T-cell (primary cell): ENCODE measurements at regions not wholly inside any gene's neighbourhood (a gene's known extent, or its start where the extent isn't known, plus 50 kb on each side); places are given as distances from the start of the nearest gene placed in this dataset.

Experiments used
- ATAC-seq, 4 experiments: fragments of 200-7000 bp in 3 of 4; fragments of 150-1000 bp in 1 of 4; cut with Tn5 transposase; replicated peaks in 1 of 4; 1 replicate in 3 of 4; 2 replicates in 1 of 4; pipeline ENCODE4 v1.10.0; 2021; ENCODE audit warnings: moderate library complexity in 3 of 4, mild to moderate bottlenecking in 2 of 4, moderate number of reproducible peaks in 1 of 4
- CTCF ChIA-PET, 2 donors: fragments of 300-600 bp; sonication (Branson Sonifier 250); formaldehyde crosslinking; loops; one replicate each; lab custom pipeline; 2022; ENCODE audit warnings: antibody characterized with exemption in 2 of 2; lab: Charles Lee
- POLR2A ChIA-PET, 2 donors: fragments of 300-600 bp; sonication (Branson Sonifier 250); formaldehyde crosslinking; loops; one replicate each; lab custom pipeline; 2022; ENCODE audit warnings: antibody characterized with exemption in 2 of 2; lab: Charles Lee
- DNase-seq, 35 experiments: peaks; one replicate each; pipeline versions ENCODE4 v3.0.0 to v3.0.0-alpha.2; 2013 to 2023
- H3K27ac ChIP-seq: one replicate; pipeline ENCODE4 v1.5.1; 2013; ENCODE audit warnings: low read length
- H3K27me3 ChIP-seq, 2 experiments: replicated peaks in 1 of 2; 1 replicate in 1 of 2; 2 replicates in 1 of 2; pipeline versions ENCODE4 v1.6.1 to v1.7.0; 2013; ENCODE audit warnings: low read length in 1 of 2, mixed read lengths in 1 of 2; ENCODE audit not compliant: control insufficient read depth in 2 of 2, insufficient read depth in 2 of 2; ENCODE audit errors: extremely low read depth in 1 of 2
- H3K36me3 ChIP-seq, 2 donors: 1 replicate in 1 of 2; 2 replicates in 1 of 2; pipeline versions ENCODE4 v1.6.1 to v1.7.0; 2013; ENCODE audit warnings: low read length in 1 of 2; ENCODE audit not compliant: control insufficient read depth in 2 of 2, insufficient read depth in 1 of 2; ENCODE audit errors: extremely low read depth in 1 of 2
- H3K4me1 ChIP-seq, 2 experiments: 1 replicate in 1 of 2; 2 replicates in 1 of 2; pipeline versions ENCODE4 v1.6.1 to v1.7.0; 2013; ENCODE audit warnings: low read length in 2 of 2, mixed read lengths in 1 of 2; ENCODE audit not compliant: insufficient read depth in 2 of 2, control insufficient read depth in 1 of 2; ENCODE audit errors: extremely low read depth in 1 of 2
- H3K4me3 ChIP-seq, 2 donors: 1 replicate in 1 of 2; 2 replicates in 1 of 2; pipeline versions ENCODE4 v1.5.1 to v1.7.0; 2013; ENCODE audit warnings: mild to moderate bottlenecking in 2 of 2, low read length in 1 of 2, moderate library complexity in 1 of 2; ENCODE audit not compliant: control insufficient read depth in 1 of 2; ENCODE audit errors: extremely low read depth in 1 of 2
- H3K9me3 ChIP-seq: 2 replicates; pipeline ENCODE4 v1.7.0; 2013
- H3K27ac Mint-ChIP-seq, 2 donors: one replicate each; pipeline ENCODE4 v1.8.0; 2020 to 2021; ENCODE audit warnings: mild to moderate bottlenecking in 2 of 2, mixed read lengths in 2 of 2
- H3K27me3 Mint-ChIP-seq, 2 donors: one replicate each; pipeline ENCODE4 v1.8.0; 2021 to 2022; ENCODE audit warnings: mixed read lengths in 2 of 2
- H3K36me3 Mint-ChIP-seq: one replicate; pipeline ENCODE4 v1.8.0; 2021; ENCODE audit warnings: mixed read lengths
- H3K4me1 Mint-ChIP-seq, 3 donors: one replicate each; pipeline ENCODE4 v1.8.0; 2020 to 2022; ENCODE audit warnings: mixed read lengths in 3 of 3, mild to moderate bottlenecking in 1 of 3
- H3K4me3 Mint-ChIP-seq, 3 donors: one replicate each; pipeline ENCODE4 v1.8.0; 2020 to 2022; ENCODE audit warnings: mild to moderate bottlenecking in 3 of 3, mixed read lengths in 3 of 3, moderate library complexity in 3 of 3
- H3K9me3 Mint-ChIP-seq, 3 donors: one replicate each; pipeline ENCODE4 v1.8.0; 2020 to 2022; ENCODE audit warnings: mixed read lengths in 3 of 3
- WGBS: methylation state at CpG from one replicate; pipeline ENCODE4 v1.1.5; 2013; ENCODE audit warnings: missing lambda C conversion rate; ENCODE audit not compliant: insufficient coverage; 5-methylcytosine and 5-hydroxymethylcytosine counted together

GRCh38 chr10:131775833-131776232, 125.0 kb upstream of the PPP2R2D start:
- 79% methylated on average over 3 of the region's 11 CpGs for WGBS
- no peaks in the 10 kb centered on the region for H3K4me1 Mint-ChIP-seq
- H3K4me3 Mint-ChIP-seq = no peak overlapping the region
- H3K9me3 Mint-ChIP-seq = peaks cover 7 to 20% (median 20%) of the 10 kb centered on the region in 3 donors
- H3K36me3 Mint-ChIP-seq = no peaks in the 10 kb centered on the region
- DNase-seq = no peak
- Histone ChIP-seq H3K4me1 (peaks cover 0 to 19% of the 10 kb centered on the region in 2 experiments), H3K27ac (no peak overlapping the region), H3K27me3 (peaks cover 0 to 24% of the 10 kb centered on the region in 2 experiments), H3K36me3 (no peaks in the 10 kb centered on the region), H3K9me3 (no peaks in the 10 kb centered on the region), H3K4me3 (no peak overlapping the region)
- CTCF ChIA-PET = no interaction called here
- peaks cover 2 to 8% of the 10 kb centered on the region in 2 donors for H3K27me3 Mint-ChIP-seq
- POLR2A ChIA-PET = no interaction called here
- ATAC-seq = no peak
- H3K27ac Mint-ChIP-seq = no peak overlapping the region

- peaks cover 2 to 9% of the 10 kb centered on the region in 2 donors for H3K27me3 Mint-ChIP-seq
- Histone ChIP-seq H3K4me1 (peaks cover 0 to 19% of the 10 kb centered on the region in 2 experiments), H3K27me3 (peaks cover 0 to 27% of the 10 kb centered on the region in 2 experiments), H3K36me3 (no peaks in the 10 kb centered on the region), H3K27ac (no peak overlapping the region), H3K4me3 (no peak overlapping the region), H3K9me3 (no peaks in the 10 kb centered on the region)
- no peak overlapping the region for H3K4me3 Mint-ChIP-seq
- no peaks in the 10 kb centered on the region for H3K36me3 Mint-ChIP-seq
- H3K4me1 Mint-ChIP-seq = no peaks in the 10 kb centered on the region
- WGBS = 96% methylated on average over 5 of the region's 11 CpGs
- peaks cover 7 to 20% (median 20%) of the 10 kb centered on the region in 3 donors for H3K9me3 Mint-ChIP-seq
- ChIA-PET POLR2A (no interaction called here), CTCF (no interaction called here)
- no peak overlapping the region for H3K27ac Mint-ChIP-seq
- no peak for ATAC-seq
- no peak for DNase-seq
Observed at GRCh38 chr10:131776496-131776895, 124.3 kb upstream of the PPP2R2D start.

- no peak overlapping the region for H3K27ac Mint-ChIP-seq
- H3K4me1 Mint-ChIP-seq = no peaks in the 10 kb centered on the region
- no peak overlapping the region for H3K4me3 Mint-ChIP-seq
Observed at GRCh38 chr10:131777162-131777561, 123.6 kb upstream of the PPP2R2D start.

GRCh38 chr10:131777921-131778320, 122.9 kb upstream of the PPP2R2D start:
- H3K36me3 ChIP-seq = no peaks in the 10 kb centered on the region
- peaks cover 7 to 20% (median 20%) of the 10 kb centered on the region in 3 donors for H3K9me3 Mint-ChIP-seq
- peaks cover 0 to 20% of the 10 kb centered on the region in 2 experiments for H3K27me3 ChIP-seq
- ATAC-seq = no peak
- peaks cover 0 to 19% of the 10 kb centered on the region in 2 experiments for H3K4me1 ChIP-seq
- no peaks in the 10 kb centered on the region for H3K36me3 Mint-ChIP-seq
- no peaks in the 10 kb centered on the region for H3K9me3 ChIP-seq
- 85% methylated on average over 2 of the region's 2 CpGs for WGBS
- no peak overlapping the region for H3K27ac ChIP-seq
- no peak for DNase-seq
- no peak overlapping the region for H3K4me3 ChIP-seq
- peaks cover 4 to 11% of the 10 kb centered on the region in 2 donors for H3K27me3 Mint-ChIP-seq
- H3K4me1 Mint-ChIP-seq = no peaks in the 10 kb centered on the region
- CTCF ChIA-PET = no interaction called here
- H3K27ac Mint-ChIP-seq = no peak overlapping the region
- POLR2A ChIA-PET = no interaction called here
- H3K4me3 Mint-ChIP-seq = no peak overlapping the region

More at GRCh38 chr10:131777162-131777561, 123.6 kb upstream of the PPP2R2D start:
- H3K9me3 ChIP-seq = no peaks in the 10 kb centered on the region
- DNase-seq (no peak), ATAC-seq (no peak)
- peaks cover 5 to 14% of the 10 kb centered on the region in 2 donors for H3K27me3 Mint-ChIP-seq
- H3K27ac ChIP-seq = no peak overlapping the region
- no peaks in the 10 kb centered on the region for H3K36me3 Mint-ChIP-seq
- peaks cover 0 to 19% of the 10 kb centered on the region in 2 experiments for H3K4me1 ChIP-seq
- H3K4me3 ChIP-seq = no peak overlapping the region
- POLR2A ChIA-PET = no interaction called here
- peaks cover 0 to 22% of the 10 kb centered on the region in 2 experiments for H3K27me3 ChIP-seq
- H3K9me3 Mint-ChIP-seq = peaks cover 7 to 20% (median 20%) of the 10 kb centered on the region in 3 donors
- 94% methylated on average over 3 of the region's 5 CpGs for WGBS
- H3K36me3 ChIP-seq = no peaks in the 10 kb centered on the region
- CTCF ChIA-PET = no interaction called here

GRCh38 chr10:131778385-131778784, 122.4 kb upstream of the PPP2R2D start:
- H3K27me3 ChIP-seq = peaks cover 0 to 20% of the 10 kb centered on the region in 2 experiments
- no peak overlapping the region for H3K4me3 ChIP-seq
- H3K27me3 Mint-ChIP-seq = peaks cover 4 to 10% of the 10 kb centered on the region in 2 donors
- 86% methylated on average over 7 of the region's 9 CpGs for WGBS
- no peak overlapping the region for H3K4me3 Mint-ChIP-seq
- H3K27ac ChIP-seq = no peak overlapping the region
- CTCF ChIA-PET = no interaction called here
- no peaks in the 10 kb centered on the region for H3K9me3 ChIP-seq
- no peak for DNase-seq
- H3K9me3 Mint-ChIP-seq = peaks cover 7 to 20% (median 20%) of the 10 kb centered on the region in 3 donors
- POLR2A ChIA-PET = no interaction called here
- ATAC-seq = no peak
- H3K4me1 ChIP-seq = peaks cover 0 to 19% of the 10 kb centered on the region in 2 experiments
- H3K4me1 Mint-ChIP-seq = no peaks in the 10 kb centered on the region
- no peak overlapping the region for H3K27ac Mint-ChIP-seq
- H3K36me3 ChIP-seq = no peaks in the 10 kb centered on the region
- H3K36me3 Mint-ChIP-seq = no peaks in the 10 kb centered on the region

GRCh38 chr10:131778842-131779241, 122.0 kb upstream of the PPP2R2D start:
- H3K9me3 Mint-ChIP-seq = peaks cover 7 to 20% (median 20%) of the 10 kb centered on the region in 3 donors
- H3K4me3 ChIP-seq = no peak overlapping the region
- H3K4me1 Mint-ChIP-seq = no peaks in the 10 kb centered on the region

More at GRCh38 chr10:131778842-131779241, 122.0 kb upstream of the PPP2R2D start:
- ChIA-PET POLR2A (no interaction called here), CTCF (no interaction called here)
- Mint-ChIP-seq H3K36me3 (no peaks in the 10 kb centered on the region), H3K27me3 (peaks cover 4 to 10% of the 10 kb centered on the region in 2 donors), H3K27ac (no peak overlapping the region), H3K4me3 (no peak overlapping the region)
- ATAC-seq (no peak), DNase-seq (no peak)
- Histone ChIP-seq H3K36me3 (no peaks in the 10 kb centered on the region), H3K27ac (no peak overlapping the region), H3K27me3 (peaks cover 0 to 20% of the 10 kb centered on the region in 2 experiments), H3K4me1 (peaks cover 0 to 19% of the 10 kb centered on the region in 2 experiments), H3K9me3 (no peaks in the 10 kb centered on the region)
- 79% methylated on average over 7 of the region's 8 CpGs for WGBS
